Endothelial cell of umbilical vein (primary cell): ENCODE measurements at regions not wholly inside any gene's neighbourhood (a gene's known extent, or its start where the extent isn't known, plus 50 kb on each side); places are given as distances from the start of the nearest gene placed in this dataset.

Experiments used
- BruUV-seq: library from RNA; stranded (reverse); fragments of 400-500 nt; replicated peaks from 2 replicates; lab custom pipeline; 2021; lab: Mats Ljungman, UMichigan
- CTCF ChIA-PET: fragments of 300-600, 350-600 bp; sonication (Branson Sonifier 250); formaldehyde crosslinking; loops from one replicate; lab custom pipeline; 2021; ENCODE audit warnings: antibody characterized with exemption, inconsistent platforms; lab: Charles Lee
- POLR2A ChIA-PET: fragments of 300-600, 350-600 bp; sonication (Branson Sonifier 250); formaldehyde crosslinking; loops from one replicate; lab custom pipeline; 2021; ENCODE audit warnings: antibody characterized with exemption, inconsistent platforms; lab: Charles Lee
- DNase-seq: peaks from one replicate; pipeline ENCODE4 v3.0.0-alpha.2; 2011; ENCODE audit warnings: low read depth, low spot score
- FAIRE-seq: peaks from 2 replicates; lab custom pipeline; 2011; peaks lifted over from hg19 to GRCh38; lab: Jason Lieb, UNC
- H2AFZ ChIP-seq: 2 replicates; pipeline ENCODE4 v1.6.0; 2012; ENCODE audit warnings: low read depth, low read length, control low read depth, inconsistent platforms
- H3K27ac ChIP-seq: 2 replicates; pipeline ENCODE4 v1.5.1; 2011; ENCODE audit warnings: low read depth, mild to moderate bottlenecking, control low read depth, low read length, moderate library complexity; ENCODE audit not compliant: insufficient read depth
- H3K27me3 ChIP-seq, 2 experiments: 2 replicates each; pipeline versions ENCODE4 v1.6.0 to v1.6.1; 2011; ENCODE audit warnings: low read length in 2 of 2, mixed read lengths in 1 of 2; ENCODE audit not compliant: control insufficient read depth in 2 of 2, insufficient read depth in 2 of 2
- H3K36me3 ChIP-seq, 2 experiments: 2 replicates in 1 of 2; 3 replicates in 1 of 2; pipeline ENCODE4 v1.5.1; 2011; ENCODE audit warnings: low read length in 2 of 2, mild to moderate bottlenecking in 1 of 2, moderate library complexity in 1 of 2; ENCODE audit not compliant: control insufficient read depth in 2 of 2, insufficient read depth in 2 of 2; ENCODE audit errors: extremely low read depth in 1 of 2
- H3K4me1 ChIP-seq: 3 replicates; pipeline ENCODE4 v1.5.1; 2011; ENCODE audit warnings: mild to moderate bottlenecking, low read length; ENCODE audit not compliant: control insufficient read depth, insufficient read depth; ENCODE audit errors: extremely low read depth
- H3K4me2 ChIP-seq: 2 replicates; pipeline ENCODE4 v1.6.1; 2011; ENCODE audit warnings: low read length, control low read depth, mixed read lengths; ENCODE audit not compliant: insufficient read depth
- H3K4me3 ChIP-seq, 3 experiments: fragments of 200-600 bp in 1 of 3; sonication (generic), shearing (Covaris generic) in 1 of 3; replicated peaks in 1 of 3; 2 replicates each; pipeline ENCODE4 v1.5.1; 2011 to 2016; ENCODE audit warnings: control low read depth in 3 of 3, low read length in 3 of 3, mild to moderate bottlenecking in 2 of 3, inconsistent platforms in 1 of 3, low read depth in 1 of 3, moderate library complexity in 1 of 3; ENCODE audit not compliant: insufficient read depth in 1 of 3
- H3K79me2 ChIP-seq: 2 replicates; pipeline ENCODE4 v1.6.0; 2012; ENCODE audit warnings: low read length, inconsistent platforms; ENCODE audit not compliant: control insufficient read depth, insufficient read depth
- H3K9ac ChIP-seq: replicated peaks from 2 replicates; pipeline ENCODE3; 2011; ENCODE audit warnings: low read length, control low read depth; ENCODE audit not compliant: insufficient read depth; ENCODE audit errors: extremely low read depth
- H3K9me1 ChIP-seq: replicated peaks from 3 replicates; pipeline ENCODE4 v1.6.0; 2011; ENCODE audit warnings: mild to moderate bottlenecking, low read length; ENCODE audit not compliant: control insufficient read depth, insufficient read depth; ENCODE audit errors: extremely low read depth
- H3K9me3 ChIP-seq: replicated peaks from 2 replicates; pipeline ENCODE4 v1.5.1; 2012; ENCODE audit warnings: low read length, inconsistent platforms; ENCODE audit not compliant: control insufficient read depth, insufficient read depth
- H4K20me1 ChIP-seq: replicated peaks from 2 replicates; pipeline ENCODE3; 2011; ENCODE audit warnings: mild to moderate bottlenecking, low read length; ENCODE audit not compliant: control insufficient read depth, insufficient read depth; ENCODE audit errors: extremely low read depth
- EZH2 ChIP-seq: IDR thresholded peaks from 2 replicates; pipeline ENCODE4 v1.6.1; 2012; ENCODE audit warnings: borderline replicate concordance, low read depth, mild to moderate bottlenecking, moderate library complexity, low read length, inconsistent platforms; ENCODE audit not compliant: severe bottlenecking
- FOS ChIP-seq: IDR thresholded peaks from 2 replicates; pipeline ENCODE4 v1.6.1; 2011; ENCODE audit warnings: mild to moderate bottlenecking, low read length, moderate library complexity, borderline replicate concordance; ENCODE audit not compliant: insufficient read depth
- GATA2 ChIP-seq: IDR thresholded peaks from 2 replicates; pipeline ENCODE4 v1.7.0; 2011; ENCODE audit warnings: low read depth, mild to moderate bottlenecking, moderate library complexity, mixed read lengths, low read length; ENCODE audit not compliant: insufficient read length, insufficient read depth
- JUN ChIP-seq: IDR thresholded peaks from 2 replicates; pipeline ENCODE4 v1.6.1; 2011; ENCODE audit warnings: borderline replicate concordance, low read depth; ENCODE audit not compliant: insufficient read length, insufficient read depth
- MYC ChIP-seq: IDR thresholded peaks from one replicate; pipeline ENCODE4 v1.6.1; 2011; ENCODE audit warnings: mild to moderate bottlenecking, low read depth, low read length
- POLR2A ChIP-seq: IDR thresholded peaks from 2 replicates; pipeline ENCODE4 v1.6.1; 2012; ENCODE audit warnings: low read depth, mild to moderate bottlenecking, control low read depth, low read length
- POLR2AphosphoS5 ChIP-seq: IDR thresholded peaks from 2 replicates; pipeline ENCODE4 v1.6.1; 2012; ENCODE audit warnings: low read depth, mild to moderate bottlenecking, control low read depth, low read length, moderate library complexity; ENCODE audit not compliant: insufficient read depth
- dilution Hi-C: fragments of 300-500 bp; cut with MboI; formaldehyde crosslinking; loops from one replicate; pipeline ENCODE4 v1.15.0; 2019; ENCODE audit warnings: low sequenced_read_pairs; ENCODE audit not compliant: extremely low pct_ligation_motif_present
- intact Hi-C: fragments of 100-400 bp; cut with micrococcal nuclease; formaldehyde crosslinking; loops from one replicate; pipeline ENCODE4 v1.10.0; 2022
- TF ChIP-seq, protein P1 (sequence below), 2 donors: IDR thresholded peaks; 1 replicate in 1 of 2; 2 replicates in 1 of 2; pipeline ENCODE4 v1.5.1; 2011; ENCODE audit warnings: low read length in 2 of 2, mild to moderate bottlenecking in 2 of 2, moderate library complexity in 2 of 2, control low read depth in 1 of 2, inconsistent platforms in 1 of 2, low read depth in 1 of 2; ENCODE audit not compliant: insufficient read depth in 1 of 2; ENCODE audit errors: extremely low read depth in 1 of 2
- TF ChIP-seq, protein P2 (sequence below): IDR thresholded peaks from 2 replicates; pipeline ENCODE4 v1.6.1; 2011; ENCODE audit not compliant: insufficient read depth, insufficient read length

DNA sequence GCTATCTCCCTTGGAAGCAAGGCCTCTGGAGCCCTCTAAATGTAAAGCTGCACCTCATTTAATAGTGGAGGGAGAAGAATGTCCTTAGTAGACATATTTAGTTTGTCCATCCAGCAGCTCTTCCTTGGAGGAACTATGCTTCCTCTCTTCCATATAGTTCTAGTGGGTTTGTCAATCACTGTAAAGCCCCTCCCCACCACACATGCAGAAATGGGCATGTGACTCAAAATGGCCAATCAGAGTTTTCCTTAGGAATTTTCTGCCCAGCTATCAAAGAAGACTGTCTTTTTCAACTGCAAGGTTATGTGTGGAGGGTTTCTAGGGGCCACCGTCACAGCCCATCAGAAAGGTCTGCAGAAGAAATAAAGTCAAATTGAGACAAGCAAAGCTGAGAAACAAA is 175.5 kb downstream of the MIS18A start:
- Histone ChIP-seq H3K9ac (no peak overlapping the region), H3K4me2 (no peak overlapping the region), H3K9me3 (no peaks in the 10 kb centered on the region), H3K27ac (no peak overlapping the region), H3K27me3 (no peaks in the 10 kb centered on the region), H4K20me1 (no peaks in the 10 kb centered on the region), H2AFZ (no peak overlapping the region), H3K4me1 (no peaks in the 10 kb centered on the region), H3K79me2 (no peaks in the 10 kb centered on the region), H3K4me3 (no peak overlapping the region), H3K9me1 (no peaks in the 10 kb centered on the region), H3K36me3 (no peaks in the 10 kb centered on the region)
- DNase-seq = no peak
- no TSS peak for BruUV-seq
- FAIRE-seq = no peak
- TF ChIP-seq POLR2A = no peak
- intact Hi-C loops (no loop called here), dilution Hi-C loops (no loop called here)
- CTCF ChIA-PET = no interaction called here
- POLR2A ChIA-PET = no interaction called here

DNA sequence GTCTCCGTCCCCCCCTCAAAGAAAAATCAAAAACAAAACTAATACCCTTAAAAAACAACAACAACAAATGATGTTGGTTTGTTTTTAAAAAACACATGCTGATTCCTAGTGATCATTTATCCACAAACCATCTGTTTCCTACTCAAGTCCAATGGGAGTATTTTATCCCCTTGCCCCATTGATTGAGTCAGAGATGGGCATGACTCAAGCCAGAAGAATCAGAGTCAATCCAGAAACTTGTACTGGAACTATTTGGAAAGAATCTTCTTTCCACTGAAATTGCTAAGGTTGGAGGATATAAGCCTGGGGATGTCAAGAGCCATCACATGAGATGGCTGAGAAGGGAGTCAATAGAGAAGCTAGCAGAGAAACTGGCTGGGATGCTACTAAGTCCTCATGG is 176.4 kb downstream of the MIS18A start:
- Histone ChIP-seq H4K20me1 (no peaks in the 10 kb centered on the region), H3K27me3 (no peaks in the 10 kb centered on the region), H2AFZ (no peak overlapping the region), H3K36me3 (no peaks in the 10 kb centered on the region), H3K4me2 (no peak overlapping the region), H3K9ac (no peak overlapping the region), H3K4me1 (no peaks in the 10 kb centered on the region), H3K4me3 (no peak overlapping the region), H3K9me1 (no peaks in the 10 kb centered on the region), H3K27ac (no peak overlapping the region), H3K9me3 (no peaks in the 10 kb centered on the region), H3K79me2 (no peaks in the 10 kb centered on the region)
- BruUV-seq = no TSS peak
- DNase-seq (no peak), FAIRE-seq (no peak)
- ChIA-PET POLR2A (no interaction called here), CTCF (interaction anchor here (1.2 kb wide), 1 partner anchor 14 kb away, joined by 3 read pairs; no protein-coding TSS in a partner anchor)
- dilution Hi-C loops = no loop called here
- intact Hi-C loops = no loop called here
- no peak for TF ChIP-seq POLR2AphosphoS5
- no peak for TF ChIP-seq MYC
- TF ChIP-seq, protein P1, sequence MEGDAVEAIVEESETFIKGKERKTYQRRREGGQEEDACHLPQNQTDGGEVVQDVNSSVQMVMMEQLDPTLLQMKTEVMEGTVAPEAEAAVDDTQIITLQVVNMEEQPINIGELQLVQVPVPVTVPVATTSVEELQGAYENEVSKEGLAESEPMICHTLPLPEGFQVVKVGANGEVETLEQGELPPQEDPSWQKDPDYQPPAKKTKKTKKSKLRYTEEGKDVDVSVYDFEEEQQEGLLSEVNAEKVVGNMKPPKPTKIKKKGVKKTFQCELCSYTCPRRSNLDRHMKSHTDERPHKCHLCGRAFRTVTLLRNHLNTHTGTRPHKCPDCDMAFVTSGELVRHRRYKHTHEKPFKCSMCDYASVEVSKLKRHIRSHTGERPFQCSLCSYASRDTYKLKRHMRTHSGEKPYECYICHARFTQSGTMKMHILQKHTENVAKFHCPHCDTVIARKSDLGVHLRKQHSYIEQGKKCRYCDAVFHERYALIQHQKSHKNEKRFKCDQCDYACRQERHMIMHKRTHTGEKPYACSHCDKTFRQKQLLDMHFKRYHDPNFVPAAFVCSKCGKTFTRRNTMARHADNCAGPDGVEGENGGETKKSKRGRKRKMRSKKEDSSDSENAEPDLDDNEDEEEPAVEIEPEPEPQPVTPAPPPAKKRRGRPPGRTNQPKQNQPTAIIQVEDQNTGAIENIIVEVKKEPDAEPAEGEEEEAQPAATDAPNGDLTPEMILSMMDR (IDR thresholded peaks at IDR 0.05; ENCODE audit: extremely low read depth in 1 of 2, insufficient read depth in 1 of 2, low read depth in 1 of 2, low read length in 2 of 2) = no peak
- no peak for TF ChIP-seq GATA2
- no peak for TF ChIP-seq EZH2
- no peak for TF ChIP-seq POLR2A
- TF ChIP-seq FOS = no peak
- TF ChIP-seq, protein P2, sequence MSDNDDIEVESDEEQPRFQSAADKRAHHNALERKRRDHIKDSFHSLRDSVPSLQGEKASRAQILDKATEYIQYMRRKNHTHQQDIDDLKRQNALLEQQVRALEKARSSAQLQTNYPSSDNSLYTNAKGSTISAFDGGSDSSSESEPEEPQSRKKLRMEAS = no peak
- TF ChIP-seq JUN = no peak
